ENCODE measurements at regions not wholly inside any gene's neighbourhood (a gene's known extent, or its start where the extent isn't known, plus 50 kb on each side); places are given as distances from the start of the nearest gene placed in this dataset.

DNA sequence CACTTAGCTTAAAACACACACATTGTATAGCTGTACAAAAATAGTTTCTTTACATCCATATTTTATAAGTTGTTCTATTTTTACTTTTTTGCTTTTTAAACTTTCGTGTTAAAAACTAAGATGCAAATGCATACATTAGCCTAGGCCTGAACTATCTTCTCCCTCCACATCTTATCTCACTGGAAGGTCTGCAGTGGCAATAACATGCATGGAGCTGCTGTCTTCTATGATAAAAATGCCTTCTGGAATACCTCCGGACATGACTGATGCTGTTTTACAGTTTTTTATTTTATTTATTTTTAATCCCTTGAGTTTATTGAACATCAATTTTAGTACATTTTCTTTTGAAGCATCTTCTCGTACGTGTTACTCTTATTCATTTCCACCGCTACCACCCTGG is 112.3 kb upstream of the TSPAN8 start (continued):
- TF ChIP-seq NR2C2 (CRISPR knock-in tag; IDR thresholded peaks at IDR 0.05) (no peak), NR2C2 (tag; IDR thresholded peaks at IDR 0.05) (no peak), SIRT6 (IDR thresholded peaks at IDR 0.05; ENCODE audit: low read depth, low read length) (no peak), E2F3 (CRISPR knock-in tag; IDR thresholded peaks at IDR 0.05) (no peak), SAFB (IDR thresholded peaks at IDR 0.05; ENCODE audit: borderline replicate concordance, low read depth, low read length) (no peak), MED1 (CRISPR knock-in tag; IDR thresholded peaks at IDR 0.05; ENCODE audit: borderline replicate concordance) (no peak), ZKSCAN3 (CRISPR knock-in tag; IDR thresholded peaks at IDR 0.05) (no peak), POU5F1 (IDR thresholded peaks at IDR 0.05; ENCODE audit: borderline replicate concordance, low read depth, low read length, partially characterized antibody) (no peak), SAP30 (IDR thresholded peaks at IDR 0.05; ENCODE audit: borderline replicate concordance, insufficient read depth, low read depth, low read length, poor library complexity, severe bottlenecking) (no peak), CHD2 (IDR thresholded peaks at IDR 0.05; ENCODE audit: low read depth, low read length) (no peak), NCOR1 (IDR thresholded peaks at IDR 0.05) (peak; percentile 84), PTBP1 (IDR thresholded peaks at IDR 0.05; ENCODE audit: low read depth, low read length) (no peak), ZNF586 (CRISPR knock-in tag; conservative IDR thresholded peaks at IDR 0.05) (no peak), LARP7 (IDR thresholded peaks at IDR 0.05) (no peak), SPI1 (IDR thresholded peaks at IDR 0.05; ENCODE audit: borderline replicate concordance, low read depth, low read length) (no peak)
- TF ChIP-seq, protein P1, sequence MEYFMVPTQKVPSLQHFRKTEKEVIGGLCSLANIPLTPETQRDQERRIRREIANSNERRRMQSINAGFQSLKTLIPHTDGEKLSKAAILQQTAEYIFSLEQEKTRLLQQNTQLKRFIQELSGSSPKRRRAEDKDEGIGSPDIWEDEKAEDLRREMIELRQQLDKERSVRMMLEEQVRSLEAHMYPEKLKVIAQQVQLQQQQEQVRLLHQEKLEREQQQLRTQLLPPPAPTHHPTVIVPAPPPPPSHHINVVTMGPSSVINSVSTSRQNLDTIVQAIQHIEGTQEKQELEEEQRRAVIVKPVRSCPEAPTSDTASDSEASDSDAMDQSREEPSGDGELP (CRISPR knock-in tag; IDR thresholded peaks at IDR 0.05; ENCODE audit: borderline replicate concordance) = no peak
- TF ChIP-seq, protein P2, sequence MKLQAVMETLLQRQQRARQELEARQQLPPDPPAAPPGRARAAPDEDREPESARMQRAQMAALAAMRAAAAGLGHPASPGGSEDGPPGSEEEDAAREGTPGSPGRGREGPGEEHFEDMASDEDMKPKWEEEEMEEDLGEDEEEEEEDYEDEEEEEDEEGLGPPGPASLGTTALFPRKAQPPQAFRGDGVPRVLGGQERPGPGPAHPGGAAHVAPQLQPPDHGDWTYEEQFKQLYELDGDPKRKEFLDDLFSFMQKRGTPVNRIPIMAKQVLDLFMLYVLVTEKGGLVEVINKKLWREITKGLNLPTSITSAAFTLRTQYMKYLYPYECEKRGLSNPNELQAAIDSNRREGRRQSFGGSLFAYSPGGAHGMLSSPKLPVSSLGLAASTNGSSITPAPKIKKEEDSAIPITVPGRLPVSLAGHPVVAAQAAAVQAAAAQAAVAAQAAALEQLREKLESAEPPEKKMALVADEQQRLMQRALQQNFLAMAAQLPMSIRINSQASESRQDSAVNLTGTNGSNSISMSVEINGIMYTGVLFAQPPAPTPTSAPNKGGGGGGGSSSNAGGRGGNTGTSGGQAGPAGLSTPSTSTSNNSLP (IDR thresholded peaks at IDR 0.05; ENCODE audit: borderline replicate concordance, low read depth, low read length) = peak; percentile 20; the same call in 1 of the 2 replicates
- TF ChIP-seq, protein P3, sequence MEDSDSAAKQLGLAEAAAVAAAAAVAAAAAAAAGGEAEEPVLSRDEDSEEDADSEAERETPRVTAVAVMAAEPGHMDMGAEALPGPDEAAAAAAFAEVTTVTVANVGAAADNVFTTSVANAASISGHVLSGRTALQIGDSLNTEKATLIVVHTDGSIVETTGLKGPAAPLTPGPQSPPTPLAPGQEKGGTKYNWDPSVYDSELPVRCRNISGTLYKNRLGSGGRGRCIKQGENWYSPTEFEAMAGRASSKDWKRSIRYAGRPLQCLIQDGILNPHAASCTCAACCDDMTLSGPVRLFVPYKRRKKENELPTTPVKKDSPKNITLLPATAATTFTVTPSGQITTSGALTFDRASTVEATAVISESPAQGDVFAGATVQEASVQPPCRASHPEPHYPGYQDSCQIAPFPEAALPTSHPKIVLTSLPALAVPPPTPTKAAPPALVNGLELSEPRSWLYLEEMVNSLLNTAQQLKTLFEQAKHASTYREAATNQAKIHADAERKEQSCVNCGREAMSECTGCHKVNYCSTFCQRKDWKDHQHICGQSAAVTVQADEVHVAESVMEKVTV (CRISPR knock-in tag; IDR thresholded peaks at IDR 0.05) = no peak
- TF ChIP-seq, protein P4, sequence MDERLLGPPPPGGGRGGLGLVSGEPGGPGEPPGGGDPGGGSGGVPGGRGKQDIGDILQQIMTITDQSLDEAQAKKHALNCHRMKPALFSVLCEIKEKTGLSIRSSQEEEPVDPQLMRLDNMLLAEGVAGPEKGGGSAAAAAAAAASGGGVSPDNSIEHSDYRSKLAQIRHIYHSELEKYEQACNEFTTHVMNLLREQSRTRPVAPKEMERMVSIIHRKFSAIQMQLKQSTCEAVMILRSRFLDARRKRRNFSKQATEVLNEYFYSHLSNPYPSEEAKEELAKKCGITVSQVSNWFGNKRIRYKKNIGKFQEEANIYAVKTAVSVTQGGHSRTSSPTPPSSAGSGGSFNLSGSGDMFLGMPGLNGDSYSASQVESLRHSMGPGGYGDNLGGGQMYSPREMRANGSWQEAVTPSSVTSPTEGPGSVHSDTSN (CRISPR knock-in tag; IDR thresholded peaks at IDR 0.05; ENCODE audit: low read depth) = no peak
- TF ChIP-seq, protein P4 (tag; conservative IDR thresholded peaks at IDR 0.05; ENCODE audit: low read depth) = 0 out of 2 replicates have a peak, but pooled peaks have one; percentile 14
- TF ChIP-seq, protein P5, sequence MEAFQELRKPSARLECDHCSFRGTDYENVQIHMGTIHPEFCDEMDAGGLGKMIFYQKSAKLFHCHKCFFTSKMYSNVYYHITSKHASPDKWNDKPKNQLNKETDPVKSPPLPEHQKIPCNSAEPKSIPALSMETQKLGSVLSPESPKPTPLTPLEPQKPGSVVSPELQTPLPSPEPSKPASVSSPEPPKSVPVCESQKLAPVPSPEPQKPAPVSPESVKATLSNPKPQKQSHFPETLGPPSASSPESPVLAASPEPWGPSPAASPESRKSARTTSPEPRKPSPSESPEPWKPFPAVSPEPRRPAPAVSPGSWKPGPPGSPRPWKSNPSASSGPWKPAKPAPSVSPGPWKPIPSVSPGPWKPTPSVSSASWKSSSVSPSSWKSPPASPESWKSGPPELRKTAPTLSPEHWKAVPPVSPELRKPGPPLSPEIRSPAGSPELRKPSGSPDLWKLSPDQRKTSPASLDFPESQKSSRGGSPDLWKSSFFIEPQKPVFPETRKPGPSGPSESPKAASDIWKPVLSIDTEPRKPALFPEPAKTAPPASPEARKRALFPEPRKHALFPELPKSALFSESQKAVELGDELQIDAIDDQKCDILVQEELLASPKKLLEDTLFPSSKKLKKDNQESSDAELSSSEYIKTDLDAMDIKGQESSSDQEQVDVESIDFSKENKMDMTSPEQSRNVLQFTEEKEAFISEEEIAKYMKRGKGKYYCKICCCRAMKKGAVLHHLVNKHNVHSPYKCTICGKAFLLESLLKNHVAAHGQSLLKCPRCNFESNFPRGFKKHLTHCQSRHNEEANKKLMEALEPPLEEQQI (IDR thresholded peaks at IDR 0.05) = peak; percentile 77
